ENCODE measurements at regions not wholly inside any gene's neighbourhood (a gene's known extent, or its start where the extent isn't known, plus 50 kb on each side); places are given as distances from the start of the nearest gene placed in this dataset.

GRCh38 chr10:128735996-128736395, 609.8 kb upstream of the MKI67 start:
- 26% methylated on average over 8 of the region's 8 CpGs for WGBS (ENCODE audit: low lambda C conversion rate)
- Histone ChIP-seq H4K20me1 (ENCODE audit: insufficient read depth) (no peaks in the 10 kb centered on the region), H3K9ac (no peak overlapping the region), H3K9me3 (no peaks in the 10 kb centered on the region), H3K4me3 (ENCODE audit: low read depth in 2 of 2, low read length in 1 of 2) (no peak overlapping the region), H3K79me2 (ENCODE audit: insufficient read depth) (no peaks in the 10 kb centered on the region), H3K9me2 (no peaks in the 10 kb centered on the region), H3F3A (replicated peaks; ENCODE audit: insufficient read depth) (no peaks in the 10 kb centered on the region), H3K4me1 (ENCODE audit: control insufficient read depth in 1 of 2, insufficient read depth in 2 of 2, low read depth in 1 of 2, low read length in 1 of 2) (peaks cover 0 to 4% of the 10 kb centered on the region in 2 experiments; a peak in 2 of 4 replicates), H3K27ac (ENCODE audit: low read depth in 2 of 2, low read length in 1 of 2) (no peak overlapping the region), H3K4me2 (no peak overlapping the region), H2AFZ (ENCODE audit: low read depth) (no peak overlapping the region), H3K36me3 (replicated peaks in 1 of 2; ENCODE audit: control insufficient read depth in 1 of 2, insufficient read depth in 2 of 2, low read length in 1 of 2) (no peaks in the 10 kb centered on the region), H3K27me3 (ENCODE audit: insufficient read depth) (no peaks in the 10 kb centered on the region)
- no peak for TF ChIP-seq RCOR1 (IDR thresholded peaks at IDR 0.05; ENCODE audit: low read length)
- no peak for TF ChIP-seq CTCF (IDR thresholded peaks at IDR 0.05)
- no peak for TF ChIP-seq ELF1 (IDR thresholded peaks at IDR 0.05)
- TF ChIP-seq EZH2phosphoT487 (IDR thresholded peaks at IDR 0.05; ENCODE audit: borderline replicate concordance, low read depth): no peak
- TF ChIP-seq, protein P1, sequence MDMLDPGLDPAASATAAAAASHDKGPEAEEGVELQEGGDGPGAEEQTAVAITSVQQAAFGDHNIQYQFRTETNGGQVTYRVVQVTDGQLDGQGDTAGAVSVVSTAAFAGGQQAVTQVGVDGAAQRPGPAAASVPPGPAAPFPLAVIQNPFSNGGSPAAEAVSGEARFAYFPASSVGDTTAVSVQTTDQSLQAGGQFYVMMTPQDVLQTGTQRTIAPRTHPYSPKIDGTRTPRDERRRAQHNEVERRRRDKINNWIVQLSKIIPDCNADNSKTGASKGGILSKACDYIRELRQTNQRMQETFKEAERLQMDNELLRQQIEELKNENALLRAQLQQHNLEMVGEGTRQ (IDR thresholded peaks at IDR 0.05; ENCODE audit: borderline replicate concordance, low read depth, low read length): no peak
- no peak for TF ChIP-seq SMC3 (IDR thresholded peaks at IDR 0.05; ENCODE audit: low read depth, low read length)
- no peak for TF ChIP-seq RFX5 (IDR thresholded peaks at IDR 0.05; ENCODE audit: low read length)
- no peak for TF ChIP-seq GATA2 (CRISPR knock-in tag; IDR thresholded peaks at IDR 0.05)
- TF ChIP-seq, protein P2, sequence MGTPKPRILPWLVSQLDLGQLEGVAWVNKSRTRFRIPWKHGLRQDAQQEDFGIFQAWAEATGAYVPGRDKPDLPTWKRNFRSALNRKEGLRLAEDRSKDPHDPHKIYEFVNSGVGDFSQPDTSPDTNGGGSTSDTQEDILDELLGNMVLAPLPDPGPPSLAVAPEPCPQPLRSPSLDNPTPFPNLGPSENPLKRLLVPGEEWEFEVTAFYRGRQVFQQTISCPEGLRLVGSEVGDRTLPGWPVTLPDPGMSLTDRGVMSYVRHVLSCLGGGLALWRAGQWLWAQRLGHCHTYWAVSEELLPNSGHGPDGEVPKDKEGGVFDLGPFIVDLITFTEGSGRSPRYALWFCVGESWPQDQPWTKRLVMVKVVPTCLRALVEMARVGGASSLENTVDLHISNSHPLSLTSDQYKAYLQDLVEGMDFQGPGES (IDR thresholded peaks at IDR 0.05; ENCODE audit: low read depth, low read length): no peak
- no peak for TF ChIP-seq PBX3 (IDR thresholded peaks at IDR 0.05)
- TF ChIP-seq SIN3A (IDR thresholded peaks at IDR 0.05; ENCODE audit: borderline replicate concordance, low read depth, low read length): no peak
- TF ChIP-seq MAX (IDR thresholded peaks at IDR 0.05; ENCODE audit: low read depth): no peak
- TF ChIP-seq ZBTB33 (IDR thresholded peaks at IDR 0.05; ENCODE audit: borderline replicate concordance, low read depth): no peak
- no peak for TF ChIP-seq JUND (IDR thresholded peaks at IDR 0.05)
- TF ChIP-seq EP300 (IDR thresholded peaks at IDR 0.05; ENCODE audit: borderline replicate concordance in 1 of 2, low read depth in 1 of 2, low read length in 1 of 2): no peak
- TF ChIP-seq POLR2AphosphoS5 (IDR thresholded peaks at IDR 0.05; ENCODE audit: low read depth, low read length): no peak
- TF ChIP-seq FOSL2 (IDR thresholded peaks at IDR 0.05; ENCODE audit: borderline replicate concordance, low read depth): no peak
- no peak for TF ChIP-seq TCF12 (IDR thresholded peaks at IDR 0.05)
- TF ChIP-seq, protein P3, sequence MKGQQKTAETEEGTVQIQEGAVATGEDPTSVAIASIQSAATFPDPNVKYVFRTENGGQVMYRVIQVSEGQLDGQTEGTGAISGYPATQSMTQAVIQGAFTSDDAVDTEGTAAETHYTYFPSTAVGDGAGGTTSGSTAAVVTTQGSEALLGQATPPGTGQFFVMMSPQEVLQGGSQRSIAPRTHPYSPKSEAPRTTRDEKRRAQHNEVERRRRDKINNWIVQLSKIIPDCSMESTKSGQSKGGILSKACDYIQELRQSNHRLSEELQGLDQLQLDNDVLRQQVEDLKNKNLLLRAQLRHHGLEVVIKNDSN (IDR thresholded peaks at IDR 0.05; ENCODE audit: borderline replicate concordance, low read depth): no peak
- no peak for TF ChIP-seq TEAD4 (IDR thresholded peaks at IDR 0.05; ENCODE audit: borderline replicate concordance, insufficient read depth)
- DNase-seq: no peak
- ChIA-PET CTCF (no interaction called here), POLR2A (no interaction called here)
